Panc1 (cell line): ENCODE measurements at regions not wholly inside any gene's neighbourhood (a gene's known extent, or its start where the extent isn't known, plus 50 kb on each side); places are given as distances from the start of the nearest gene placed in this dataset.

Experiments
- ATAC-seq: fragments of 200-7000 bp; cut with Tn5 transposase; 2 replicates; pipeline ENCODE4 v1.9.1; 2020; ENCODE audit warnings: mild to moderate bottlenecking, moderate library complexity
- BruUV-seq: library from RNA; stranded (reverse); fragments of 400-500 nt; replicated peaks from 2 replicates; lab custom pipeline; 2021; lab: Mats Ljungman, UMichigan
- CTCF ChIA-PET: fragments of 300-600 bp; sonication (Branson Sonifier 250); formaldehyde crosslinking; loops from one replicate; lab custom pipeline; 2022; ENCODE audit warnings: antibody characterized with exemption; lab: Charles Lee
- POLR2A ChIA-PET: fragments of 300-600 bp; sonication (Branson Sonifier 250); formaldehyde crosslinking; loops from one replicate; lab custom pipeline; 2022; ENCODE audit warnings: antibody characterized with exemption; lab: Charles Lee
- DNase-seq: peaks from one replicate; pipeline ENCODE4 v3.0.0-alpha.2; 2010; ENCODE audit warnings: low read depth, low spot score
- H3K27ac ChIP-seq: 2 replicates; pipeline ENCODE4 v1.5.1; 2011; ENCODE audit warnings: mild to moderate bottlenecking, low read length, inconsistent platforms
- H3K27me3 ChIP-seq: fragments of 200-500 bp; sonication (Bioruptor generic); 2 replicates; pipeline ENCODE4 v1.6.0; 2014; ENCODE audit warnings: low read length, inconsistent platforms; ENCODE audit not compliant: control insufficient read depth, insufficient read depth
- H3K36me3 ChIP-seq: fragments of 200-500 bp; sonication (Bioruptor generic); 2 replicates; pipeline ENCODE4 v1.5.1; 2014; ENCODE audit warnings: inconsistent platforms, mild to moderate bottlenecking, low read length, moderate library complexity; ENCODE audit not compliant: control insufficient read depth, insufficient read depth
- H3K4me1 ChIP-seq: 2 replicates; pipeline ENCODE4 v1.5.1; 2011; ENCODE audit warnings: inconsistent platforms, mild to moderate bottlenecking, low read length, moderate library complexity; ENCODE audit not compliant: control insufficient read depth, insufficient read depth
- H3K4me3 ChIP-seq, 2 experiments: 2 replicates each; pipeline ENCODE4 v1.5.1; 2011 to 2012; ENCODE audit warnings: low read depth in 2 of 2, low read length in 2 of 2, mild to moderate bottlenecking in 2 of 2, inconsistent platforms in 1 of 2, moderate library complexity in 1 of 2
- H3K9me3 ChIP-seq: fragments of 200-500 bp; sonication (Bioruptor generic); 2 replicates; pipeline ENCODE4 v1.5.1; 2014; ENCODE audit warnings: low read depth, mild to moderate bottlenecking, inconsistent platforms, low read length, moderate library complexity; ENCODE audit not compliant: control insufficient read depth, insufficient read depth
- POLR2AphosphoS5 ChIP-seq: IDR thresholded peaks from 2 replicates; pipeline ENCODE4 v1.6.1; 2012; ENCODE audit warnings: mild to moderate bottlenecking, low read depth, low read length, moderate library complexity
- SIN3A ChIP-seq: IDR thresholded peaks from 2 replicates; pipeline ENCODE4 v1.6.1; 2012; ENCODE audit warnings: low read depth, mild to moderate bottlenecking, low read length, moderate library complexity, borderline replicate concordance; ENCODE audit not compliant: insufficient read depth
- TCF7L2 ChIP-seq: IDR thresholded peaks from 2 replicates; pipeline ENCODE4 v1.6.1; 2011; ENCODE audit warnings: mild to moderate bottlenecking, low read depth, low read length, inconsistent platforms
- in situ Hi-C: cut with HindIII; loops from 2 replicates; pipeline ENCODE4 v1.10.0; 2016; ENCODE audit warnings: low sequenced_read_pairs, low pct_unique_long_range_greater_than_20kb
- intact Hi-C: fragments of 100-400 bp; cut with micrococcal nuclease; formaldehyde crosslinking; loops from one replicate; pipeline ENCODE4 v1.10.0; 2022; ENCODE audit not compliant: unreplicated experiment
- TF ChIP-seq, protein P1 (sequence below), 2 experiments: IDR thresholded peaks; 2 replicates each; pipeline ENCODE4 v1.6.1; 2011 to 2012; ENCODE audit warnings: low read depth in 2 of 2, control low read depth in 1 of 2, low read length in 1 of 2, mild to moderate bottlenecking in 1 of 2, moderate library complexity in 1 of 2; ENCODE audit not compliant: insufficient read depth in 1 of 2
- TF ChIP-seq, protein P2 (sequence below): fragments of 450-650 bp; IDR thresholded peaks from 2 replicates; pipeline ENCODE4 v1.5.1; 2017; ENCODE audit warnings: mild to moderate bottlenecking

DNA sequence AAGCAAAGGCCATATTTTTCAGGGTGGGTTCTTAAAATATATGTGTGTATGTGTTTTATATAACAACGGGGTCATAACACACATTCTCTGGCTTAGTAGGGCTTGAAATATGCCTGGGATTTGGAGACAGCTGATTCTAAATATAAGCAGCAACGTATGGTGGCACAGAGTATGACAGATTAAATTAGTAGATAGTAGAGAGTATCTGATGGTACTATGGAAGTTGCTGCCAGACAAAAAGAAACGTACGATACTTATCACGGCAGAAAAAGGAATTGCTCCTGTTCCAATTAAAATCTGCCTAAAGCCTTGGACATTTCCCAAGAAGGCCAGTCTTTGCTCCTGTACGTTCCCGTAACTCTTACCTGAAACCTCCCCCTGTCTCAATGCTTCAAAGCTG lies 607.9 kb upstream of the ID2 start:
- TF ChIP-seq POLR2AphosphoS5: no peak
- TF ChIP-seq TCF7L2: no peak
- TF ChIP-seq, protein P1, sequence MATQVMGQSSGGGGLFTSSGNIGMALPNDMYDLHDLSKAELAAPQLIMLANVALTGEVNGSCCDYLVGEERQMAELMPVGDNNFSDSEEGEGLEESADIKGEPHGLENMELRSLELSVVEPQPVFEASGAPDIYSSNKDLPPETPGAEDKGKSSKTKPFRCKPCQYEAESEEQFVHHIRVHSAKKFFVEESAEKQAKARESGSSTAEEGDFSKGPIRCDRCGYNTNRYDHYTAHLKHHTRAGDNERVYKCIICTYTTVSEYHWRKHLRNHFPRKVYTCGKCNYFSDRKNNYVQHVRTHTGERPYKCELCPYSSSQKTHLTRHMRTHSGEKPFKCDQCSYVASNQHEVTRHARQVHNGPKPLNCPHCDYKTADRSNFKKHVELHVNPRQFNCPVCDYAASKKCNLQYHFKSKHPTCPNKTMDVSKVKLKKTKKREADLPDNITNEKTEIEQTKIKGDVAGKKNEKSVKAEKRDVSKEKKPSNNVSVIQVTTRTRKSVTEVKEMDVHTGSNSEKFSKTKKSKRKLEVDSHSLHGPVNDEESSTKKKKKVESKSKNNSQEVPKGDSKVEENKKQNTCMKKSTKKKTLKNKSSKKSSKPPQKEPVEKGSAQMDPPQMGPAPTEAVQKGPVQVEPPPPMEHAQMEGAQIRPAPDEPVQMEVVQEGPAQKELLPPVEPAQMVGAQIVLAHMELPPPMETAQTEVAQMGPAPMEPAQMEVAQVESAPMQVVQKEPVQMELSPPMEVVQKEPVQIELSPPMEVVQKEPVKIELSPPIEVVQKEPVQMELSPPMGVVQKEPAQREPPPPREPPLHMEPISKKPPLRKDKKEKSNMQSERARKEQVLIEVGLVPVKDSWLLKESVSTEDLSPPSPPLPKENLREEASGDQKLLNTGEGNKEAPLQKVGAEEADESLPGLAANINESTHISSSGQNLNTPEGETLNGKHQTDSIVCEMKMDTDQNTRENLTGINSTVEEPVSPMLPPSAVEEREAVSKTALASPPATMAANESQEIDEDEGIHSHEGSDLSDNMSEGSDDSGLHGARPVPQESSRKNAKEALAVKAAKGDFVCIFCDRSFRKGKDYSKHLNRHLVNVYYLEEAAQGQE (IDR thresholded peaks at IDR 0.05; ENCODE audit: insufficient read depth in 1 of 2, low read depth in 2 of 2, low read length in 1 of 2): no peak
- TF ChIP-seq, protein P2, sequence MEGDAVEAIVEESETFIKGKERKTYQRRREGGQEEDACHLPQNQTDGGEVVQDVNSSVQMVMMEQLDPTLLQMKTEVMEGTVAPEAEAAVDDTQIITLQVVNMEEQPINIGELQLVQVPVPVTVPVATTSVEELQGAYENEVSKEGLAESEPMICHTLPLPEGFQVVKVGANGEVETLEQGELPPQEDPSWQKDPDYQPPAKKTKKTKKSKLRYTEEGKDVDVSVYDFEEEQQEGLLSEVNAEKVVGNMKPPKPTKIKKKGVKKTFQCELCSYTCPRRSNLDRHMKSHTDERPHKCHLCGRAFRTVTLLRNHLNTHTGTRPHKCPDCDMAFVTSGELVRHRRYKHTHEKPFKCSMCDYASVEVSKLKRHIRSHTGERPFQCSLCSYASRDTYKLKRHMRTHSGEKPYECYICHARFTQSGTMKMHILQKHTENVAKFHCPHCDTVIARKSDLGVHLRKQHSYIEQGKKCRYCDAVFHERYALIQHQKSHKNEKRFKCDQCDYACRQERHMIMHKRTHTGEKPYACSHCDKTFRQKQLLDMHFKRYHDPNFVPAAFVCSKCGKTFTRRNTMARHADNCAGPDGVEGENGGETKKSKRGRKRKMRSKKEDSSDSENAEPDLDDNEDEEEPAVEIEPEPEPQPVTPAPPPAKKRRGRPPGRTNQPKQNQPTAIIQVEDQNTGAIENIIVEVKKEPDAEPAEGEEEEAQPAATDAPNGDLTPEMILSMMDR: no peak
- intact Hi-C loops (no loop called here), in situ Hi-C loops (no loop called here)
- Histone ChIP-seq H3K4me3 (no peak overlapping the region), H3K27me3 (no peaks in the 10 kb centered on the region), H3K4me1 (no peaks in the 10 kb centered on the region), H3K9me3 (no peaks in the 10 kb centered on the region), H3K36me3 (no peaks in the 10 kb centered on the region), H3K27ac (no peak overlapping the region)
- no peak for ATAC-seq
- BruUV-seq: no TSS peak
- no peak for DNase-seq
- ChIA-PET POLR2A (no interaction called here), CTCF (no interaction called here)

GRCh38 chr2:8076448-8077342 lies 605.2 kb upstream of the ID2 start:
- DNase-seq (no peak), ATAC-seq (no peak)
- Histone ChIP-seq H3K36me3 (no peaks in the 10 kb centered on the region), H3K9me3 (no peaks in the 10 kb centered on the region), H3K27me3 (no peaks in the 10 kb centered on the region), H3K4me3 (no peak overlapping the region), H3K4me1 (no peaks in the 10 kb centered on the region), H3K27ac (no peak overlapping the region)
- TF ChIP-seq POLR2AphosphoS5 (no peak), TCF7L2 (no peak), SIN3A (no peak)
- TF ChIP-seq, protein P2: no peak
- TF ChIP-seq, protein P1 (IDR thresholded peaks at IDR 0.05; ENCODE audit: insufficient read depth in 1 of 2, low read depth in 2 of 2, low read length in 1 of 2): no peak
- no TSS peak for BruUV-seq
- intact Hi-C loops (no loop called here), in situ Hi-C loops (no loop called here)
- POLR2A ChIA-PET: no interaction called here
- CTCF ChIA-PET: no interaction called here
